ENCODE measurements at regions not wholly inside any gene's neighbourhood (a gene's known extent, or its start where the extent isn't known, plus 50 kb on each side); places are given as distances from the start of the nearest gene placed in this dataset.

- no peak for TF ChIP-seq SOX13 (IDR thresholded peaks at IDR 0.05)
- no peak for TF ChIP-seq SOX13 (CRISPR knock-in tag; conservative IDR thresholded peaks at IDR 0.05 in 1 of 2, IDR thresholded peaks at IDR 0.05 in 1 of 2)
- TF ChIP-seq ZNF629 (CRISPR knock-in tag; conservative IDR thresholded peaks at IDR 0.05): no peak
- TF ChIP-seq, protein P1, sequence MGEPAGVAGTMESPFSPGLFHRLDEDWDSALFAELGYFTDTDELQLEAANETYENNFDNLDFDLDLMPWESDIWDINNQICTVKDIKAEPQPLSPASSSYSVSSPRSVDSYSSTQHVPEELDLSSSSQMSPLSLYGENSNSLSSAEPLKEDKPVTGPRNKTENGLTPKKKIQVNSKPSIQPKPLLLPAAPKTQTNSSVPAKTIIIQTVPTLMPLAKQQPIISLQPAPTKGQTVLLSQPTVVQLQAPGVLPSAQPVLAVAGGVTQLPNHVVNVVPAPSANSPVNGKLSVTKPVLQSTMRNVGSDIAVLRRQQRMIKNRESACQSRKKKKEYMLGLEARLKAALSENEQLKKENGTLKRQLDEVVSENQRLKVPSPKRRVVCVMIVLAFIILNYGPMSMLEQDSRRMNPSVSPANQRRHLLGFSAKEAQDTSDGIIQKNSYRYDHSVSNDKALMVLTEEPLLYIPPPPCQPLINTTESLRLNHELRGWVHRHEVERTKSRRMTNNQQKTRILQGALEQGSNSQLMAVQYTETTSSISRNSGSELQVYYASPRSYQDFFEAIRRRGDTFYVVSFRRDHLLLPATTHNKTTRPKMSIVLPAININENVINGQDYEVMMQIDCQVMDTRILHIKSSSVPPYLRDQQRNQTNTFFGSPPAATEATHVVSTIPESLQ (CRISPR knock-in tag; conservative IDR thresholded peaks at IDR 0.05): no peak
- TF ChIP-seq ZNF180 (CRISPR knock-in tag; IDR thresholded peaks at IDR 0.05; ENCODE audit: borderline replicate concordance, low read depth): no peak
- TF ChIP-seq ZNF598 (CRISPR knock-in tag; IDR thresholded peaks at IDR 0.05; ENCODE audit: borderline replicate concordance): no peak
- TF ChIP-seq SNRNP70 (IDR thresholded peaks at IDR 0.05; ENCODE audit: low read depth, low read length): no peak
Observed at GRCh38 chr11:104572279-104572678, 326.0 kb downstream of the CASP12 start (continued).

DNA sequence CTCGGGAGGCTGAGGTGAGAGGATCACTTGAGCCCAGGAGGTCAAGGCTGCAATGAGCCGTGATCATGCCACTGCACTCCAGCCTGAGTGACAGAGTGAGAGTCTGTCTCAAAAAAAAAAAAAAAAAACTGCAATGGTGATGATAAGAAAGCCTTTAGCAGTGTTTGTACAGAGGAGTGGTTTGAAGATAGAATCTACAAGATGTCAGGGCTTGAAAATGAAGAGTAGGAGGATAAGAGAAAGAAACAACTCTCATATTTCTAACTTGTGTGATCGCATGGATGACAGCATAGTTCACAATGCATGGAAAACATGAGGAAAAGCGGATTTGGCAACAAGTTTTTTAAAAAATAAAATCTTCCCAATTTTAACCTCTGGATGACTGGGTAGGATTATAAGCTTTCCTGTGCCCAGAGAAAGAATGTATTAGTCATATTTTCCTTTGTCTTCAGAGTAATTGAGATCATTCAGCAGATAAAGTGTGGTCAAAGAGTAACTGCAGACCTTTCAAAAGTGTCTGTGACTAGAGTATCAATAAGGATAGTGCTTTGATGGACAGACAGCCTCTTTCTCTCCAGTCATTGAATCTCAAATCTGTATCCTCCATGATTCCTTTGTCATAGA, 328.1 kb downstream of the CASP12 start:
- Histone ChIP-seq H4K20me1 (ENCODE audit: insufficient read depth, low read length) (no peaks in the 10 kb centered on the region), H3K79me2 (ENCODE audit: insufficient read depth, low read length) (no peaks in the 10 kb centered on the region), H3K4me1 (ENCODE audit: insufficient read depth, low read length) (no peaks in the 10 kb centered on the region), H3K27ac (ENCODE audit: extremely low read length, insufficient read depth, low read length) (no peak overlapping the region), H3K4me2 (ENCODE audit: low read depth, low read length) (no peak overlapping the region), H3K36me3 (replicated peaks in 1 of 2; ENCODE audit: control insufficient read depth in 1 of 2, insufficient read depth in 2 of 2, low read length in 2 of 2) (no peaks in the 10 kb centered on the region), H3K4me3 (replicated peaks in 1 of 3; ENCODE audit: insufficient read depth in 1 of 3, low read depth in 2 of 3, low read length in 3 of 3) (no peak overlapping the region), H3K27me3 (ENCODE audit: control insufficient read depth in 1 of 2, insufficient read depth in 2 of 2, low read length in 2 of 2) (no peaks in the 10 kb centered on the region), H2AFZ (ENCODE audit: low read length) (no peak overlapping the region), H3K9ac (ENCODE audit: insufficient read depth, low read depth, low read length) (no peak overlapping the region), H3K9me3 (ENCODE audit: low read length) (peaks cover 49% of the 10 kb centered on the region)
- ChIA-PET CTCF (ENCODE audit: low intra/inter-chr PET ratio, low total read pairs) (no interaction called here), POLR2A (no interaction called here)
- no peak for TF ChIP-seq FOXM1 (CRISPR knock-in tag; IDR thresholded peaks at IDR 0.05)
- TF ChIP-seq CEBPZ (IDR thresholded peaks at IDR 0.05; ENCODE audit: low read length): no peak
- no peak for TF ChIP-seq PBX2 (CRISPR knock-in tag; IDR thresholded peaks at IDR 0.05)
- no peak for TF ChIP-seq RARG (CRISPR knock-in tag; IDR thresholded peaks at IDR 0.05; ENCODE audit: low read depth)
- WGBS (ENCODE audit: low lambda C conversion rate): 3% methylated on average over 4 of the region's 4 CpGs
- ATAC-seq (no peak), DNase-seq (ENCODE audit: low spot score) (no peak), FAIRE-seq (no peak)
- BruUV-seq (replicated peaks): no TSS peak
- intact Hi-C loops (cut with micrococcal nuclease; ENCODE audit: unreplicated experiment) (no loop called here), in situ Hi-C loops (cut with HindIII; ENCODE audit: extremely low pct_ligation_motif_present, low pct_unique_long_range_greater_than_20kb) (no loop called here)
